Endometrial microvascular endothelial cells (primary cell): ENCODE measurements at regions not wholly inside any gene's neighbourhood (a gene's known extent, or its start where the extent isn't known, plus 50 kb on each side); places are given as distances from the start of the nearest gene placed in this dataset.
"Not testable (repeated sequence)": the region's sequence is repeated elsewhere in the genome, so short reads cannot be mapped to it uniquely, and the experiment has no call there.

Source experiments
- in situ Hi-C: cut with HindIII; loops from 2 replicates; pipeline ENCODE4 v1.10.0; 2017; ENCODE audit warnings: low sequenced_read_pairs, low pct_unique_long_range_greater_than_20kb; ENCODE audit errors: inconsistent ontology term

GRCh38 chr1:8232036-8232757 lies 85.7 kb upstream of the SLC45A1 start:
- in situ Hi-C loops, result no loop called here

GRCh38 chr1:8230292-8230621 lies 87.7 kb upstream of the SLC45A1 start:
- in situ Hi-C loops, result no loop called here

- in situ Hi-C loops, result no loop called here
Measured at GRCh38 chr1:8228253-8228652, 89.7 kb upstream of the SLC45A1 start.

GRCh38 chr1:8227674-8228073 lies 90.2 kb upstream of the SLC45A1 start:
- in situ Hi-C loops, result not testable (repeated sequence)

- in situ Hi-C loops, result no loop called here
Measured at GRCh38 chr1:8226747-8227146, 91.2 kb upstream of the SLC45A1 start.

GRCh38 chr1:8226024-8226423 lies 91.9 kb upstream of the SLC45A1 start:
- in situ Hi-C loops, result not testable (repeated sequence)

- in situ Hi-C loops, result loop anchor here (25.0 kb wide), 1 partner anchor 186 kb away; the partner anchor contains the start of gene ERRFI1
Measured at GRCh38 chr1:8223526-8223925, 94.4 kb upstream of the SLC45A1 start.

- in situ Hi-C loops, result loop anchor here (25.0 kb wide), 1 partner anchor 185 kb away; the partner anchor contains the start of gene ERRFI1
Measured at GRCh38 chr1:8222789-8223188, 95.1 kb upstream of the SLC45A1 start.

GRCh38 chr1:8219530-8219929 lies 98.4 kb upstream of the SLC45A1 start:
- in situ Hi-C loops, result loop anchor here (25.0 kb wide), 1 partner anchor 182 kb away; the partner anchor contains the start of gene ERRFI1

- in situ Hi-C loops, result loop anchor here (25.0 kb wide), 1 partner anchor 181 kb away; the partner anchor contains the start of gene ERRFI1
Measured at GRCh38 chr1:8218351-8219092, 99.4 kb upstream of the SLC45A1 start.

GRCh38 chr1:8217809-8218208 lies 100.1 kb upstream of the SLC45A1 start:
- in situ Hi-C loops, result loop anchor here (25.0 kb wide), 1 partner anchor 181 kb away; the partner anchor contains the start of gene ERRFI1

GRCh38 chr1:8217011-8217711 lies 100.8 kb upstream of the SLC45A1 start:
- in situ Hi-C loops, result loop anchor here (25.0 kb wide), 1 partner anchor 180 kb away; the partner anchor contains the start of gene ERRFI1

- in situ Hi-C loops, result loop anchor here (25.0 kb wide), 1 partner anchor 179 kb away; the partner anchor contains the start of gene ERRFI1
Measured at GRCh38 chr1:8216005-8216404, 101.9 kb upstream of the SLC45A1 start.

GRCh38 chr1:8214501-8215173 lies 103.3 kb upstream of the SLC45A1 start:
- in situ Hi-C loops, result loop anchor here (25.0 kb wide), 1 partner anchor 177 kb away; the partner anchor contains the start of gene ERRFI1

GRCh38 chr1:8213676-8214075 lies 104.2 kb upstream of the SLC45A1 start:
- in situ Hi-C loops, result loop anchor here (25.0 kb wide), 1 partner anchor 176 kb away; the partner anchor contains the start of gene ERRFI1

GRCh38 chr1:8213136-8213535 lies 104.8 kb upstream of the SLC45A1 start:
- in situ Hi-C loops, result loop anchor here (25.0 kb wide), 1 partner anchor 176 kb away; the partner anchor contains the start of gene ERRFI1

GRCh38 chr1:8212580-8213031 lies 105.3 kb upstream of the SLC45A1 start:
- in situ Hi-C loops, result loop anchor here (25.0 kb wide), 1 partner anchor 175 kb away; the partner anchor contains the start of gene ERRFI1

- in situ Hi-C loops, result loop anchor here (25.0 kb wide), 1 partner anchor 175 kb away; the partner anchor contains the start of gene ERRFI1
Measured at GRCh38 chr1:8211883-8212579, 105.9 kb upstream of the SLC45A1 start.
